ENCODE measurements at regions not wholly inside any gene's neighbourhood (a gene's known extent, or its start where the extent isn't known, plus 50 kb on each side); places are given as distances from the start of the nearest gene placed in this dataset.

DNA sequence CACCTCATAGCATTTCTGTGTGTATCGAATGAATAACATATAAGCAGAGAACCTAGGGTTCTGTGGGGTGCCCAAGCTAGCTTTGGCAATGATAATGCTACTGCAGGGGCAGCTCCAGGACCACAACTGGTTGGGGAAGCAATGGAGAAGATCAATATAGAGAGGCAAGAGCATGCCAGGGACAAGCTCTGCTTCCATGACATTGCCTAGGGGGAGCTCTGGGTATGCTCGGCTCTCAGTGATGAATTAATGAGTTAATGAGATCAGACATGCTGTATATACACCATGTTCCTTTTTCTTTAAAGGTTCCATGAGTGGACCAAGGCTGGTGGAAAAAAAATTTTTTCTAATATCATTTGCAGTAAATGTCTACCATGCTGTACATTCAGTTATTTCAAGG lies 618.4 kb downstream of the BCL11A start:
- no peak for TF ChIP-seq EZH2 (IDR thresholded peaks at IDR 0.05; ENCODE audit: low read depth)
- TF ChIP-seq, protein P1, sequence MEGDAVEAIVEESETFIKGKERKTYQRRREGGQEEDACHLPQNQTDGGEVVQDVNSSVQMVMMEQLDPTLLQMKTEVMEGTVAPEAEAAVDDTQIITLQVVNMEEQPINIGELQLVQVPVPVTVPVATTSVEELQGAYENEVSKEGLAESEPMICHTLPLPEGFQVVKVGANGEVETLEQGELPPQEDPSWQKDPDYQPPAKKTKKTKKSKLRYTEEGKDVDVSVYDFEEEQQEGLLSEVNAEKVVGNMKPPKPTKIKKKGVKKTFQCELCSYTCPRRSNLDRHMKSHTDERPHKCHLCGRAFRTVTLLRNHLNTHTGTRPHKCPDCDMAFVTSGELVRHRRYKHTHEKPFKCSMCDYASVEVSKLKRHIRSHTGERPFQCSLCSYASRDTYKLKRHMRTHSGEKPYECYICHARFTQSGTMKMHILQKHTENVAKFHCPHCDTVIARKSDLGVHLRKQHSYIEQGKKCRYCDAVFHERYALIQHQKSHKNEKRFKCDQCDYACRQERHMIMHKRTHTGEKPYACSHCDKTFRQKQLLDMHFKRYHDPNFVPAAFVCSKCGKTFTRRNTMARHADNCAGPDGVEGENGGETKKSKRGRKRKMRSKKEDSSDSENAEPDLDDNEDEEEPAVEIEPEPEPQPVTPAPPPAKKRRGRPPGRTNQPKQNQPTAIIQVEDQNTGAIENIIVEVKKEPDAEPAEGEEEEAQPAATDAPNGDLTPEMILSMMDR (conservative IDR thresholded peaks at IDR 0.05) = no peak

All from PC-9 (cell line).